Astrocyte of the cerebellum (primary cell): ENCODE measurements at regions not wholly inside any gene's neighbourhood (a gene's known extent, or its start where the extent isn't known, plus 50 kb on each side); places are given as distances from the start of the nearest gene placed in this dataset.

Experiments used
- DNase-seq: peaks from one replicate; pipeline ENCODE4 v3.0.0-alpha.2; 2011; ENCODE audit warnings: low read depth
- H3K4me3 ChIP-seq: 2 replicates; pipeline ENCODE4 v1.5.1; 2011; ENCODE audit warnings: mild to moderate bottlenecking, low read depth, low read length, moderate library complexity
- CTCF ChIP-seq: IDR thresholded peaks from 2 replicates; pipeline ENCODE4 v1.5.1; 2012; ENCODE audit warnings: low read length, low read depth, moderate library complexity, mild to moderate bottlenecking; ENCODE audit errors: missing control alignments
- in situ Hi-C: cut with HindIII; loops from 2 replicates; pipeline ENCODE4 v1.10.0; 2017; ENCODE audit warnings: low sequenced_read_pairs

- no peak for TF ChIP-seq CTCF
- in situ Hi-C loops = no loop called here
These were observed 100.4 kb upstream of the SEMA6D start for GRCh38 chr15:47616876-47617275.

GRCh38 chr15:47618241-47618640 is 99.1 kb upstream of the SEMA6D start:
- TF ChIP-seq CTCF = no peak
- H3K4me3 ChIP-seq = no peak overlapping the region
- in situ Hi-C loops = no loop called here
- DNase-seq = no peak

More at GRCh38 chr15:47616876-47617275, 100.4 kb upstream of the SEMA6D start:
- no peak for DNase-seq
- H3K4me3 ChIP-seq = no peak overlapping the region

GRCh38 chr15:47620960-47621681 is 96.2 kb upstream of the SEMA6D start:
- H3K4me3 ChIP-seq = no peak overlapping the region
- in situ Hi-C loops = no loop called here
- TF ChIP-seq CTCF = no peak

GRCh38 chr15:47622055-47622454 is 95.2 kb upstream of the SEMA6D start:
- in situ Hi-C loops = no loop called here
- no peak for TF ChIP-seq CTCF
- H3K4me3 ChIP-seq = no peak overlapping the region
- DNase-seq = no peak

More at GRCh38 chr15:47620960-47621681, 96.2 kb upstream of the SEMA6D start:
- no peak for DNase-seq

GRCh38 chr15:47624503-47624902 is 92.8 kb upstream of the SEMA6D start:
- no peak overlapping the region for H3K4me3 ChIP-seq
- in situ Hi-C loops = no loop called here
- no peak for DNase-seq
- no peak for TF ChIP-seq CTCF

GRCh38 chr15:47639042-47639441 is 78.3 kb upstream of the SEMA6D start:
- no peak for TF ChIP-seq CTCF
- no peak for DNase-seq
- H3K4me3 ChIP-seq = no peak overlapping the region
- in situ Hi-C loops = no loop called here
